Trophoblast cell (in vitro differentiated cells and primary cell): ENCODE measurements at regions not wholly inside any gene's neighbourhood (a gene's known extent, or its start where the extent isn't known, plus 50 kb on each side); places are given as distances from the start of the nearest gene placed in this dataset.

Experiments used
- DNase-seq, 2 donors: peaks; one replicate each; pipeline ENCODE4 v3.0.0-alpha.2; 2016
- H2AFZ ChIP-seq: 2 replicates; pipeline ENCODE4 v1.6.1; 2013; ENCODE audit warnings: low read length, moderate library complexity, mild to moderate bottlenecking; ENCODE audit not compliant: insufficient read depth, poor library complexity
- H2AK5ac ChIP-seq: 2 replicates; pipeline ENCODE4 v1.6.1; 2013; ENCODE audit warnings: mild to moderate bottlenecking, low read length
- H2BK120ac ChIP-seq: 2 replicates; pipeline ENCODE4 v1.6.1; 2013; ENCODE audit warnings: low read length, mild to moderate bottlenecking, moderate library complexity; ENCODE audit not compliant: insufficient read depth, poor library complexity
- H2BK12ac ChIP-seq: 2 replicates; pipeline ENCODE4 v1.6.1; 2013; ENCODE audit warnings: mild to moderate bottlenecking, low read length, moderate library complexity
- H2BK5ac ChIP-seq: 2 replicates; pipeline ENCODE4 v1.6.1; 2013; ENCODE audit warnings: low read length, low read depth, moderate library complexity, mild to moderate bottlenecking; ENCODE audit not compliant: poor library complexity
- H3K14ac ChIP-seq: 2 replicates; pipeline ENCODE4 v1.6.1; 2013; ENCODE audit warnings: mild to moderate bottlenecking, low read length
- H3K18ac ChIP-seq: 2 replicates; pipeline ENCODE4 v1.6.1; 2013; ENCODE audit warnings: mild to moderate bottlenecking, low read length
- H3K23ac ChIP-seq: 2 replicates; pipeline ENCODE4 v1.6.1; 2013; ENCODE audit warnings: low read length
- H3K27ac ChIP-seq: 2 replicates; pipeline ENCODE4 v1.5.1; 2013; ENCODE audit warnings: low read depth, mild to moderate bottlenecking, inconsistent platforms, low read length, moderate library complexity
- H3K27me3 ChIP-seq: 2 replicates; pipeline ENCODE4 v1.6.1; 2013; ENCODE audit warnings: inconsistent platforms, mild to moderate bottlenecking, low read length, moderate library complexity; ENCODE audit not compliant: insufficient read depth
- H3K36me3 ChIP-seq, 2 experiments: 1 replicate in 1 of 2; 2 replicates in 1 of 2; pipeline ENCODE4 v1.6.1; 2013; ENCODE audit warnings: low read length in 2 of 2, mild to moderate bottlenecking in 2 of 2, moderate library complexity in 1 of 2; ENCODE audit not compliant: insufficient read depth in 2 of 2, control insufficient read depth in 1 of 2
- H3K4ac ChIP-seq: 2 replicates; pipeline ENCODE4 v1.6.1; 2013; ENCODE audit warnings: low read depth, mild to moderate bottlenecking, low read length, moderate library complexity
- H3K4me1 ChIP-seq, 2 experiments: 1 replicate in 1 of 2; 2 replicates in 1 of 2; pipeline ENCODE4 v1.6.1; 2013; ENCODE audit warnings: low read length in 2 of 2, mild to moderate bottlenecking in 2 of 2, moderate library complexity in 1 of 2; ENCODE audit not compliant: insufficient read depth in 2 of 2, control insufficient read depth in 1 of 2
- H3K4me2 ChIP-seq: 2 replicates; pipeline ENCODE4 v1.6.1; 2013; ENCODE audit warnings: inconsistent platforms, mild to moderate bottlenecking, low read length, moderate library complexity
- H3K4me3 ChIP-seq: 2 replicates; pipeline ENCODE4 v1.5.1; 2013; ENCODE audit warnings: mild to moderate bottlenecking, low read depth, low read length, inconsistent platforms
- H3K79me1 ChIP-seq: one replicate; pipeline ENCODE4 v1.6.1; 2013; ENCODE audit warnings: low read length
- H3K79me2 ChIP-seq: 2 replicates; pipeline ENCODE4 v1.6.1; 2013; ENCODE audit warnings: low read length, mild to moderate bottlenecking; ENCODE audit not compliant: control insufficient read depth, insufficient read depth, poor library complexity
- H3K9ac ChIP-seq: 2 replicates; pipeline ENCODE4 v1.6.1; 2013; ENCODE audit warnings: mild to moderate bottlenecking, low read length
- H3K9me3 ChIP-seq: 2 replicates; pipeline ENCODE4 v1.6.1; 2013; ENCODE audit warnings: low read depth, mild to moderate bottlenecking, control low read depth, inconsistent platforms, low read length; ENCODE audit not compliant: insufficient read depth
- H4K12ac ChIP-seq: 2 replicates; pipeline ENCODE4 v1.6.1; 2013; ENCODE audit warnings: low read depth, mild to moderate bottlenecking, low read length, moderate library complexity
- H4K8ac ChIP-seq: 2 replicates; pipeline ENCODE4 v1.6.1; 2013; ENCODE audit warnings: low read depth, mild to moderate bottlenecking, low read length, moderate library complexity
- H4K91ac ChIP-seq: one replicate; pipeline ENCODE4 v1.6.1; 2013; ENCODE audit warnings: low read depth, mild to moderate bottlenecking, low read length, moderate library complexity
- WGBS: extraction: QIAGEN DNeasy Blood & Tissue Kit; methylation state at CpG from one replicate; pipeline ENCODE4 v1.1.7; 2013; ENCODE audit warnings: missing lambda C conversion rate; ENCODE audit not compliant: insufficient read length, insufficient coverage; ENCODE audit errors: extremely low coverage; 5-methylcytosine and 5-hydroxymethylcytosine counted together

- Histone ChIP-seq H2BK5ac (no peak overlapping the region), H3K4me1 (no peaks in the 10 kb centered on the region), H3K36me3 (no peaks in the 10 kb centered on the region), H2AK5ac (no peak overlapping the region), H3K79me1 (no peaks in the 10 kb centered on the region), H3K27me3 (no peaks in the 10 kb centered on the region), H4K12ac (no peak overlapping the region), H3K79me2 (no peaks in the 10 kb centered on the region), H3K14ac (no peak overlapping the region), H3K4me2 (no peak overlapping the region), H4K91ac (no peak overlapping the region), H3K4me3 (no peak overlapping the region), H2AFZ (no peak overlapping the region), H2BK12ac (no peak overlapping the region), H3K27ac (no peak overlapping the region), H3K23ac (no peak overlapping the region), H3K9me3 (no peaks in the 10 kb centered on the region), H3K18ac (no peak overlapping the region), H3K4ac (no peak overlapping the region), H2BK120ac (no peak overlapping the region), H3K9ac (no peak overlapping the region), H4K8ac (no peak overlapping the region)
- no peak for DNase-seq
- no CpG with 5 or more reads among the region's 3 CpGs for WGBS
Measured at GRCh38 chr9:78383130-78383529, 86.2 kb downstream of the PSAT1 start.

GRCh38 chr9:78386348-78386747, 89.4 kb downstream of the PSAT1 start:
- H3K27ac ChIP-seq = no peak overlapping the region
- no peak overlapping the region for H2BK120ac ChIP-seq
- H4K8ac ChIP-seq = no peak overlapping the region
- no peak overlapping the region for H2AFZ ChIP-seq
- DNase-seq = no peak
- no peaks in the 10 kb centered on the region for H3K4me1 ChIP-seq
- H3K9me3 ChIP-seq = no peaks in the 10 kb centered on the region
- H3K23ac ChIP-seq = no peak overlapping the region
- no peak overlapping the region for H4K12ac ChIP-seq
- no peak overlapping the region for H2BK12ac ChIP-seq
- no peak overlapping the region for H3K4me3 ChIP-seq
- H3K14ac ChIP-seq = no peak overlapping the region
- H3K18ac ChIP-seq = no peak overlapping the region
- no peaks in the 10 kb centered on the region for H3K27me3 ChIP-seq
- no peak overlapping the region for H2AK5ac ChIP-seq
- H3K79me1 ChIP-seq = no peaks in the 10 kb centered on the region
- H2BK5ac ChIP-seq = no peak overlapping the region
- H3K4ac ChIP-seq = no peak overlapping the region
- H3K4me2 ChIP-seq = no peak overlapping the region
- H3K79me2 ChIP-seq = no peaks in the 10 kb centered on the region
- H3K36me3 ChIP-seq = no peaks in the 10 kb centered on the region
- WGBS = no CpG with 5 or more reads among the region's 1 CpG
- H4K91ac ChIP-seq = no peak overlapping the region
- no peak overlapping the region for H3K9ac ChIP-seq

GRCh38 chr9:78386773-78387172, 89.8 kb downstream of the PSAT1 start:
- H3K4me2 ChIP-seq = no peak overlapping the region
- H4K91ac ChIP-seq = no peak overlapping the region
- H3K79me2 ChIP-seq = no peaks in the 10 kb centered on the region
- no peak overlapping the region for H3K4ac ChIP-seq
- no peak overlapping the region for H3K14ac ChIP-seq
- no peaks in the 10 kb centered on the region for H3K9me3 ChIP-seq
- H2BK12ac ChIP-seq = no peak overlapping the region
- no peaks in the 10 kb centered on the region for H3K27me3 ChIP-seq
- no peak overlapping the region for H3K27ac ChIP-seq
- no peak overlapping the region for H3K23ac ChIP-seq
- H2BK5ac ChIP-seq = no peak overlapping the region
- H2BK120ac ChIP-seq = no peak overlapping the region
- no peak overlapping the region for H2AK5ac ChIP-seq
- no peak overlapping the region for H3K18ac ChIP-seq
- no peak overlapping the region for H3K4me3 ChIP-seq
- DNase-seq = no peak
- H3K9ac ChIP-seq = no peak overlapping the region
- no peak overlapping the region for H4K12ac ChIP-seq
- no peaks in the 10 kb centered on the region for H3K4me1 ChIP-seq
- no peak overlapping the region for H2AFZ ChIP-seq
- no peaks in the 10 kb centered on the region for H3K36me3 ChIP-seq
- no peaks in the 10 kb centered on the region for H3K79me1 ChIP-seq
- no peak overlapping the region for H4K8ac ChIP-seq

GRCh38 chr9:78393340-78393739, 96.4 kb downstream of the PSAT1 start:
- H3K9me3 ChIP-seq = peaks cover 2% of the 10 kb centered on the region
- no peak overlapping the region for H2BK5ac ChIP-seq
- no peak overlapping the region for H4K12ac ChIP-seq
- H2BK120ac ChIP-seq = no peak overlapping the region
- H3K14ac ChIP-seq = no peak overlapping the region
- no peak overlapping the region for H3K18ac ChIP-seq
- H3K79me1 ChIP-seq = peaks cover 19% of the 10 kb centered on the region
- H4K91ac ChIP-seq = no peak overlapping the region
- H3K36me3 ChIP-seq = no peaks in the 10 kb centered on the region
- no peak overlapping the region for H3K4ac ChIP-seq
- no CpG with 5 or more reads among the region's 2 CpGs for WGBS
- no peak overlapping the region for H3K23ac ChIP-seq
- no peak overlapping the region for H3K4me3 ChIP-seq
- H2AFZ ChIP-seq = no peak overlapping the region
- H3K27me3 ChIP-seq = no peaks in the 10 kb centered on the region
- no peak overlapping the region for H3K27ac ChIP-seq
- H3K4me1 ChIP-seq = peaks cover 3 to 11% of the 10 kb centered on the region in 2 experiments
- no peaks in the 10 kb centered on the region for H3K79me2 ChIP-seq
- H3K4me2 ChIP-seq = no peak overlapping the region
- no peak overlapping the region for H4K8ac ChIP-seq
- DNase-seq = no peak
- no peak overlapping the region for H2BK12ac ChIP-seq
- no peak overlapping the region for H3K9ac ChIP-seq
- no peak overlapping the region for H2AK5ac ChIP-seq
